Activated naive CD4-positive, alpha-beta T cell treated with anti-CD3 and anti-CD28 coated beads, Interleukin-2, amount 50 U/mL, for 72 hours (primary cell): ENCODE measurements at regions not wholly inside any gene's neighbourhood (a gene's known extent, or its start where the extent isn't known, plus 50 kb on each side); places are given as distances from the start of the nearest gene placed in this dataset.
A peak's percentile ranks its signal among the peaks of the same experiment; 100 is the strongest.
"Not testable (repeated sequence)": the region's sequence is repeated elsewhere in the genome, so short reads cannot be mapped to it uniquely, and the experiment has no call there.

Experiments
- ATAC-seq, 2 donors: fragments of 150-1000 bp; cut with Tn5 transposase; 2 replicates each; pipeline ENCODE4 v1.10.0; 2021; ENCODE audit warnings: mild to moderate bottlenecking in 2 of 2, moderate library complexity in 2 of 2
- DNase-seq, 2 donors: peaks; one replicate each; pipeline ENCODE4 v3.0.0; 2021 to 2022; ENCODE audit warnings: low spot score in 2 of 2
- H3K27ac Mint-ChIP-seq, 2 donors: one replicate each; pipeline ENCODE4 v1.8.0; 2022; ENCODE audit warnings: mild to moderate bottlenecking in 2 of 2, mixed read lengths in 2 of 2
- H3K36me3 Mint-ChIP-seq, 2 donors: one replicate each; pipeline ENCODE4 v1.8.0; 2022; ENCODE audit warnings: mixed read lengths in 2 of 2
- H3K9me3 Mint-ChIP-seq, 2 donors: one replicate each; pipeline ENCODE4 v1.8.0; 2022; ENCODE audit warnings: mixed read lengths in 2 of 2

GRCh38 chr5:168123631-168124528 is 167.6 kb upstream of the WWC1 start:
- DNase-seq (no peak), ATAC-seq (peak; percentile 69 to 71)
- Mint-ChIP-seq H3K9me3 (no peaks in the 10 kb centered on the region), H3K27ac (peak overlapping the region in 1 of 2 donors; percentile 30), H3K36me3 (peaks cover 0 to 6% of the 10 kb centered on the region in 2 donors)

GRCh38 chr5:168125445-168126199 is 165.8 kb upstream of the WWC1 start:
- ATAC-seq (no peak), DNase-seq (no peak)
- H3K36me3 Mint-ChIP-seq = no peaks in the 10 kb centered on the region

GRCh38 chr5:168126606-168127005 is 164.8 kb upstream of the WWC1 start:
- Mint-ChIP-seq H3K36me3 (no peaks in the 10 kb centered on the region), H3K27ac (no peak overlapping the region), H3K9me3 (no peaks in the 10 kb centered on the region)
- ATAC-seq (no peak), DNase-seq (no peak)

More at GRCh38 chr5:168125445-168126199, 165.8 kb upstream of the WWC1 start:
- H3K27ac Mint-ChIP-seq = peak overlapping the region in 1 of 2 donors; percentile 28
- no peaks in the 10 kb centered on the region for H3K9me3 Mint-ChIP-seq

- ATAC-seq = no peak
- DNase-seq = no peak
- H3K27ac Mint-ChIP-seq = no peak overlapping the region
- H3K9me3 Mint-ChIP-seq = no peaks in the 10 kb centered on the region
- no peaks in the 10 kb centered on the region for H3K36me3 Mint-ChIP-seq
These were observed 163.3 kb upstream of the WWC1 start for GRCh38 chr5:168128111-168128510.

GRCh38 chr5:168128557-168128956 is 162.9 kb upstream of the WWC1 start:
- DNase-seq (no peak), ATAC-seq (no peak)
- Mint-ChIP-seq H3K27ac (no peak overlapping the region), H3K36me3 (no peaks in the 10 kb centered on the region), H3K9me3 (no peaks in the 10 kb centered on the region)

GRCh38 chr5:168131519-168131918 is 159.9 kb upstream of the WWC1 start:
- Mint-ChIP-seq H3K36me3 (no peaks in the 10 kb centered on the region), H3K9me3 (no peaks in the 10 kb centered on the region), H3K27ac (no peak overlapping the region)
- DNase-seq (no peak), ATAC-seq (no peak)

GRCh38 chr5:168132241-168132641 is 159.2 kb upstream of the WWC1 start:
- ATAC-seq (no peak), DNase-seq (no peak)
- Mint-ChIP-seq H3K27ac (no peak overlapping the region), H3K9me3 (no peaks in the 10 kb centered on the region), H3K36me3 (no peaks in the 10 kb centered on the region)

GRCh38 chr5:168135897-168136296 is 155.5 kb upstream of the WWC1 start:
- Mint-ChIP-seq H3K9me3 (no peaks in the 10 kb centered on the region), H3K36me3 (no peaks in the 10 kb centered on the region), H3K27ac (no peak overlapping the region)
- ATAC-seq (peak; percentile 38 to 47), DNase-seq (no peak)

- Mint-ChIP-seq H3K36me3 (no peaks in the 10 kb centered on the region), H3K27ac (peak overlapping the region in 1 of 2 donors; percentile 50), H3K9me3 (no peaks in the 10 kb centered on the region)
- ATAC-seq = no peak
- DNase-seq = no peak
These were observed 155.1 kb upstream of the WWC1 start for GRCh38 chr5:168136340-168136739.

GRCh38 chr5:168137265-168137664 is 154.2 kb upstream of the WWC1 start:
- DNase-seq = no peak
- ATAC-seq = peak in 1 of 2 donors; percentile 40
- no peak overlapping the region for H3K27ac Mint-ChIP-seq
- no peaks in the 10 kb centered on the region for H3K9me3 Mint-ChIP-seq
- no peaks in the 10 kb centered on the region for H3K36me3 Mint-ChIP-seq

GRCh38 chr5:168140241-168140640 is 151.2 kb upstream of the WWC1 start:
- Mint-ChIP-seq H3K9me3 (no peaks in the 10 kb centered on the region), H3K36me3 (no peaks in the 10 kb centered on the region), H3K27ac (no peak overlapping the region)
- DNase-seq (no peak), ATAC-seq (no peak)

GRCh38 chr5:168142402-168142801 is 149.0 kb upstream of the WWC1 start:
- H3K9me3 Mint-ChIP-seq = no peaks in the 10 kb centered on the region
- ATAC-seq = no peak
- H3K27ac Mint-ChIP-seq = no peak overlapping the region
- no peaks in the 10 kb centered on the region for H3K36me3 Mint-ChIP-seq
- no peak for DNase-seq

- not testable (repeated sequence) for ATAC-seq, H3K27ac Mint-ChIP-seq, H3K36me3 Mint-ChIP-seq, DNase-seq, H3K9me3 Mint-ChIP-seq
These were observed 147.9 kb upstream of the WWC1 start for GRCh38 chr5:168143521-168143920.

GRCh38 chr5:168147106-168147505 is 144.3 kb upstream of the WWC1 start:
- Mint-ChIP-seq H3K9me3 (no peaks in the 10 kb centered on the region), H3K27ac (no peak overlapping the region), H3K36me3 (no peaks in the 10 kb centered on the region)
- DNase-seq (no peak), ATAC-seq (no peak)

- no peaks in the 10 kb centered on the region for H3K36me3 Mint-ChIP-seq
These were observed 143.7 kb upstream of the WWC1 start for GRCh38 chr5:168147568-168148360.

GRCh38 chr5:168151041-168151440 is 140.4 kb upstream of the WWC1 start:
- Mint-ChIP-seq H3K9me3 (no peaks in the 10 kb centered on the region), H3K36me3 (no peaks in the 10 kb centered on the region), H3K27ac (no peak overlapping the region)
- DNase-seq (no peak), ATAC-seq (peak in 1 of 2 donors; percentile 24)

More at GRCh38 chr5:168147568-168148360, 143.7 kb upstream of the WWC1 start:
- Mint-ChIP-seq H3K9me3 (no peaks in the 10 kb centered on the region), H3K27ac (no peak overlapping the region)
- ATAC-seq (no peak), DNase-seq (no peak)

GRCh38 chr5:168152660-168153059 is 138.8 kb upstream of the WWC1 start:
- Mint-ChIP-seq H3K27ac (no peak overlapping the region), H3K9me3 (no peaks in the 10 kb centered on the region), H3K36me3 (no peaks in the 10 kb centered on the region)
- ATAC-seq (no peak), DNase-seq (no peak)
